ENCODE measurements at regions not wholly inside any gene's neighbourhood (a gene's known extent, or its start where the extent isn't known, plus 50 kb on each side); places are given as distances from the start of the nearest gene placed in this dataset.

DNA sequence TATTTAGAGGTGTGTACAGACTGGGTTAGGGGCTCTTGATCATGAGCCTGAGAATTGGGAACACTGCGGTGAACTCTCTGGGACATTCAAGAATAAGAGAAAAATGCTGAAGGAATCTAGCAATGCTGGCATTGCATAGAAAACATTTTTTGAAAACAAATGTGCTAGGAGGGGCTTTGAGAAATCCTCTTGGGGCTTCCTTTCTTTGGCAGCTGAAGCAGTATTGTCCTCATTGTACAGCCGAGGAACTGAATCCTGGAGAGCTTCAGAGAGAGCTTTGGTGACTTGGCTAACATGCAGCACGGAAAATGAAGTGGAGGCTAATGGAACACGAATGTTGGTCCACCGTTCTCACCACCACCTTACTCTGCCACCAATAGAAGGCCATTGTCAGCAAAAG, 107.3 kb upstream of the EFEMP1 start:
- TF ChIP-seq, protein P1, sequence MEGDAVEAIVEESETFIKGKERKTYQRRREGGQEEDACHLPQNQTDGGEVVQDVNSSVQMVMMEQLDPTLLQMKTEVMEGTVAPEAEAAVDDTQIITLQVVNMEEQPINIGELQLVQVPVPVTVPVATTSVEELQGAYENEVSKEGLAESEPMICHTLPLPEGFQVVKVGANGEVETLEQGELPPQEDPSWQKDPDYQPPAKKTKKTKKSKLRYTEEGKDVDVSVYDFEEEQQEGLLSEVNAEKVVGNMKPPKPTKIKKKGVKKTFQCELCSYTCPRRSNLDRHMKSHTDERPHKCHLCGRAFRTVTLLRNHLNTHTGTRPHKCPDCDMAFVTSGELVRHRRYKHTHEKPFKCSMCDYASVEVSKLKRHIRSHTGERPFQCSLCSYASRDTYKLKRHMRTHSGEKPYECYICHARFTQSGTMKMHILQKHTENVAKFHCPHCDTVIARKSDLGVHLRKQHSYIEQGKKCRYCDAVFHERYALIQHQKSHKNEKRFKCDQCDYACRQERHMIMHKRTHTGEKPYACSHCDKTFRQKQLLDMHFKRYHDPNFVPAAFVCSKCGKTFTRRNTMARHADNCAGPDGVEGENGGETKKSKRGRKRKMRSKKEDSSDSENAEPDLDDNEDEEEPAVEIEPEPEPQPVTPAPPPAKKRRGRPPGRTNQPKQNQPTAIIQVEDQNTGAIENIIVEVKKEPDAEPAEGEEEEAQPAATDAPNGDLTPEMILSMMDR (IDR thresholded peaks at IDR 0.05 in 4 of 5, conservative IDR thresholded peaks at IDR 0.05 in 1 of 5): no peak
- no peak for TF ChIP-seq POLR2A (IDR thresholded peaks at IDR 0.05)

Data from gastrocnemius medialis (tissue), 4 donors.